HG03457 (cell line): ENCODE measurements at regions not wholly inside any gene's neighbourhood (a gene's known extent, or its start where the extent isn't known, plus 50 kb on each side); places are given as distances from the start of the nearest gene placed in this dataset.

Experiments
- ATAC-seq: cut with Tn5 transposase; IDR thresholded peaks from one replicate; pipeline ENCODE4 v1.9.1; 2021; ENCODE audit warnings: moderate number of reproducible peaks; ENCODE audit not compliant: unreplicated experiment

- ATAC-seq: no peak
Observed at GRCh38 chr13:87058786-87059329, 612.3 kb upstream of the SLITRK5 start.

- ATAC-seq: no peak
Observed at GRCh38 chr13:87078947-87079795, 592.0 kb upstream of the SLITRK5 start.

- ATAC-seq: no peak
Observed at GRCh38 chr13:87080100-87080779, 590.9 kb upstream of the SLITRK5 start.

GRCh38 chr13:87084192-87084591 is 587.0 kb upstream of the SLITRK5 start:
- no peak for ATAC-seq

GRCh38 chr13:87087741-87088140 is 583.4 kb upstream of the SLITRK5 start:
- no peak for ATAC-seq

GRCh38 chr13:87089391-87089790 is 581.8 kb upstream of the SLITRK5 start:
- ATAC-seq: no peak

GRCh38 chr13:87093399-87093798 is 577.8 kb upstream of the SLITRK5 start:
- no peak for ATAC-seq

- no peak for ATAC-seq
Observed at GRCh38 chr13:87094646-87095045, 576.5 kb upstream of the SLITRK5 start.

- no peak for ATAC-seq
Observed at GRCh38 chr13:87100431-87100830, 570.7 kb upstream of the SLITRK5 start.

- ATAC-seq: no peak
Observed at GRCh38 chr13:87107651-87108050, 563.5 kb upstream of the SLITRK5 start.

GRCh38 chr13:87120476-87120875 is 550.7 kb upstream of the SLITRK5 start:
- ATAC-seq: no peak

GRCh38 chr13:87122551-87122950 is 548.6 kb upstream of the SLITRK5 start:
- ATAC-seq: no peak

- no peak for ATAC-seq
Observed at GRCh38 chr13:87123987-87124784, 547.0 kb upstream of the SLITRK5 start.

GRCh38 chr13:87124785-87125074 is 546.4 kb upstream of the SLITRK5 start:
- ATAC-seq: no peak

GRCh38 chr13:87128036-87128435 is 543.1 kb upstream of the SLITRK5 start:
- ATAC-seq: no peak

- no peak for ATAC-seq
Observed at GRCh38 chr13:87128491-87128890, 542.7 kb upstream of the SLITRK5 start.

GRCh38 chr13:87129602-87130300 is 541.4 kb upstream of the SLITRK5 start:
- ATAC-seq: no peak

GRCh38 chr13:87130423-87130822 is 540.7 kb upstream of the SLITRK5 start:
- no peak for ATAC-seq

GRCh38 chr13:87131611-87132010 is 539.6 kb upstream of the SLITRK5 start:
- ATAC-seq: no peak

- ATAC-seq: no peak
Observed at GRCh38 chr13:87138866-87139265, 532.3 kb upstream of the SLITRK5 start.

- no peak for ATAC-seq
Observed at GRCh38 chr13:87147076-87147475, 524.1 kb upstream of the SLITRK5 start.
